ENCODE measurements at regions not wholly inside any gene's neighbourhood (a gene's known extent, or its start where the extent isn't known, plus 50 kb on each side); places are given as distances from the start of the nearest gene placed in this dataset.
"Not testable (repeated sequence)": the region's sequence is repeated elsewhere in the genome, so short reads cannot be mapped to it uniquely, and the experiment has no call there.

DNA sequence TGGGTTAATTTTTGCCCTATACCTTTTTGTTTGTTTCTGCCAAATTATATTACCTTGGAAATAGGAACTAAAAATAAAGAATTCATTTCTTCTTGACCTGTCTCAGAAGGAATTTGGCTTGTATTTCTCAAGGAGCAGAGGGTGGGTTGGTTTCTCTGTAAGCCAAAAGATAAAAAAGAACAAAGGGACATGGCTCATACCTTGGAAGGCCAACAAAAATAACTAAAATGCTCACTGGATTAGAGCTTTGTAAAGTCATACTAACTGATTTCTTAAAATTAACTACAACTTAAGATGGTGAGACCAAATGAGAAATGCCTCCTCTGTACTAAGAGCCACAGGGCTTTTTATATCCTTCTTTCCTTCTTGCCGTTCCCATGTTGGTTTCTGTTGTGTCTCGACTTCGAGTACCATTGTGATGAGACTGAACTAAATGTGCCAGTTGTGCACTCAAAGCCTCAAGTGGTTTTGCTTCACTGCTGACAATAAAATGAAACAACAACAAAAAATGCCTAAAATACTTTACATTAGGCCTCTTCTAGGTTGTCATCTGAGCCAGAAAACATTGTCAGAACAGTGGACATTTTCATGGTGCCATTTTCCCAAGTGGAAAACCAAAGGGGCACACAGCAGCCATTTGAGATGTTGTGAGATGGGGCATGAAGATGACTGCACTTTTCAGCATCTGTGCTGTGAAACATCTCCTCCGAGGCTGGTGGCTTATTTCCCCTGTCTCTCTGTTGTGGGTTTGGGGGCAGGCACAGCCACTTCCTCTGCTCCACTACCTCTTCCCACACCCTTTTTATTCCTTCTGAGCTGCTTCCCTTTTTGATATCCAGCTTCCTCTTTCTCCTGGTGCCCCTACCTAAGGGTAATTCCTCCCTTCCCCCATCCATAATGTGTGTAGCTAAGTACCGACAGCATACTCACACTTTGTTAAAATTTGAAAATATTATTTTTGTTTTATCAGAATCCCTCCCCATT is 51.8 kb upstream of the AGR3 start:
- DNase-seq: no peak

DNA sequence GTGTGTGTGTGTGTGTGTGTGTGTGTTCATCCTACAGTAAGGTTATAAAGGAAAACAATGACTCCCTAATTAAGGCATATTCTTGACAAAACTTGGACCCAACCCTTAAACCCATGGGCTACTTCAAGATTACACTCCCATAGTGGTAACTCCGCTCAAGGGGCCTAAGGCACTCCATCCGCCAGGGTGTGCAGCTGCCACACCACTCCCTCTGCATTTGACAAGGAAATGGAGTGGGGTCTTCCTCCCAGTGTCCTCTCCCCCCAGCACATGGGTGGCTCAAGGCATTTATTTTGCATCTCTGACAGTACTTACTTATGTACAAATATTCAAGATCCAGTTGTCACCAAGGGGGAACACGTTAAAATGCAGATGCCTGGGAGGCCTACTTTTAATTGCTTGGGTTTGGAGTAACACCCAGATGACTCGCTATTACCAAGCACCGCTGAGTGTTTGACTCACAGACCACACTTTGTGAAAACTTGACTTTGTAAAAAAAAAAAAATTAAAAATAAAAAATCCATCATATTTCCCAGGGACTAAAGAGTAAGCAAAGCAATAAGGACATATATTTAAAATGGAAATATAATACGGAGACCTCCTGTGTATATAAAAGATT is 53.0 kb upstream of the AGR3 start:
- no peak for DNase-seq

DNA sequence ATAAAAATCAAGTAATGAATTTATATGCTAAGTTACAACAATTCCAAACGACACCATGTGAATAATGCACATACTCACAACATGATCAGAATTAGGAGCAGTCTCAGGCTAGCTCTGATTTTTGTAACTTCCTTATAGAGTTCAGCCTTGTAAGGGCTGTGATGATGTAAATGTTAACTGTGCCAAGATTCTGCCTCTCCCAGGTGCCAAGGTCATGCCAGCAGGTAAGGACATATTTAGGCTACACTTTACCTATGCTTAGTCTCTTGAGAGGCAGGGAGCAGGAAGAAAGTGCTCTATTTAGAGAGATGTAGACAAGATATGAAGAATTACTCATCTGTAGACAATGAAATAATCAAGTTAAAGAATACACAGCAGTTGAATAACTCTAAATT is 53.6 kb upstream of the AGR3 start:
- no peak for DNase-seq

DNA sequence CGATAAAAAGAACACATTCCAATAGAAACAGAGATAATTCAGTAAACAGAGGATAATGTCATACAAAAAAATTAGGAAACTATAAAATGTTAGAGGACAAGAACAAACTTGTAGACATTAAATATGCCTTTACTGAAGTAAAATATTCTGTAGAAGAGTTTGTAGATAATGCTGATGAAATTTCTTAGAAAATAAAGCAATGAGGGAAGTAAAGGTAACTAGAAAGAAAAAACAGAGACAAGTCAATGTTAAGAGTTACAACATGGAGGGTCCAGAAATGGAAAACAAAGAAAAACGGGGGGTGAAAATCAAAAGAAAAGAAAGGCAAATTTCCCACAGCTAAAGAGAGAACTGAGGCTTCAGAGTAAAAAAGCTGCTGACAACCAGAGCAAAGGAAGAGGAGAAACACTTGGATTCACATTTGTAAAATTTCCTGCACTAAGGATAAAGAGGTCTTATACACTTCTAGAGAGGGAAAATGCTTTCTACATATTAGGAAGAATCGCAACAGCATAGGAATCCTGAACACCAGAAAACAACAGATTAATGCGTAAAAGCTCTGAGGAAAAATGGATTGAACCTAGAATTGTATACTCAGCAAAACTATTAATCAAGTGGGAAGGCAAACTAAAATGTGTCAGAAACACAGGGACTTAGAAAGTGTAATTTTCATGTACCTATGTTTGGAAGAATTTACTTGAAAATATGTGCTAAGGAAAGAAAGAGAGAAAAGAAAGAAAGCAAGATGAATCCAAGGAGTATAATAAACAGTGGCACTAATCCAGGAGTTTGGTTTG is 55.0 kb upstream of the AGR3 start:
- no peak for DNase-seq

DNA sequence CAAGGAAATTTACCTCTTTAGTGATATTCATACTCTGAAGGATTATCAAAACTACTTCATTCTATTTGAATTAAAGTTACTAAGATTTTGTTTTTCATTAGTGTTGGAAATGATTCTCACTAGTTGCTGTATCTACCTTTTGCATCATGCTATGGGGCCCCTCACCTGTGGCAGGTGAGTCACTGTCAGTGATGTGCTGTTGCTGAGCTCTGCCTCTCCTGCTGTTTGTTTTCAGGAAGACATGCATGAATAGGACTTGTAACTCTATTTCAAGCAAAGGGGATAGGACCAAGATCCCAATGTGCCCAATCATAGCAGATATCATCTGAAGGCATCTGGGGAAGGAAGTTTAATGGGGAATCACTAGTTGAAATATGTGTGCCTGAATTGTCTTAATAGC is 57.4 kb upstream of the AGR3 start:
- DNase-seq: no peak

DNA sequence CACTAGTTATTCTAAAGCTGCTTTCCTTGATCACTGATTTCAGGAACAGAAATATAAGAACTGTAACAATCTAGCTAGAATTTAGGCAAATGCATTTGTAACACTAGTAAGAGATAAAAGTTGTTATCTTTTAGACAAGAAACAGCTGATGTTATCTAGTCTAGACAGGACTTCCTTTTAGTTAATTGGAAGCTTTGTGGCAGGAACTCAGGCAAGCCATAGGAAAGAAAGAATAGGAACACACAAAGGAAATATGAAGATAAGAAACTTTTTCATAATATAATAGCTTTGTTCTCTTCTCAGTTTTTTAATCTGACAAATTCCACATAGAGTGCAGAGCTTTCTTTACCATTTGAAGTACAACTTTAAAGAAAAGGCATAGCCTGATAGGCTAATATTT is 59.0 kb upstream of the AGR3 start:
- no peak for DNase-seq

DNA sequence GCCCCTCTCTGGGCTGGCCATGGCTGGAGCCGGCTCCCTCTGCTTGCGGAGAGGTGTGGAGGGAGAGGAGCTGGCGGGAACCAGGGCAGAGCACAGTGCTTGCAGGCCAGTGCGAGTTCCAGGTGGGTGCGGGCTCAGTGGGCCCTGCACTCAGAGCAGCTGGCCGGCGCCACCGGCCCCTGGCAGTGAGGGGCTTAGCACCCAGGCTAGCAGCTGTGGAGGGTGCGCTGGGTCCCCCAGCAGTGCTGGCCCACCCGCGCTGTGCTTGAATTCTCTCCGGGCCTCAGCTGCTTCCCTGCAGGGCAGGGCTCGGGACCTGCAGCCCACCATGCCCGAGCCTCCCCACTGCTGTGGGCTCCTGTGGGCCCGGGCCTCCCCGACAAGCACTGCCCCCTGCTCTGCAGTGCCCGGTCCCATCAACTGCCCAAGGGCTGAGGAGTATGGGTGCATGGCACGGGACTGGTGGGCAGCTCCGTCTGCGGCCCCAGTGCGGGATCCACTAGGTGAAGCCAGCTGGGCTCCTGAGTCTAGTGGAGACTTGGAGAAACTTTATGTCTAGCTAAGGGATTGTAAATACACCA is 61.2 kb upstream of the AGR3 start:
- no peak for DNase-seq

DNA sequence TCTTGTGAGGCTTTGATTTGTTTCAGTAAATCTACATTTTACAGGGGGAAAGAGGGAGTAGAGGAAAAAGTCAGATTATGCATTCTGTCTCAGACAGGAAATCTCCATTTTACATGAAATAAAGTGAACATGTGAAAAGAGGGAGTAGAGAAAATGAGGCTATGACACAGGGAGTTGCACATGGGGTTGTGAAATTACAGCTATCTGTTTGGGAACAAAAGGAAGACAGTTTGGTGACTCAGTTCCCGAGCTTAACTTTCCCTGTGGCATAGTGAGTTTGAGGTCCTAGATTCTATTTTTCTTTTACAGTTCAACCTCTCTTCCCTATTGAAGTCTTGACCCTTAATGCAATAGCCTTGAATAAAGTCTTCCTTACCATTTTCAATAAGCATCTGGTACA is 63.2 kb upstream of the AGR3 start:
- DNase-seq: no peak

DNA sequence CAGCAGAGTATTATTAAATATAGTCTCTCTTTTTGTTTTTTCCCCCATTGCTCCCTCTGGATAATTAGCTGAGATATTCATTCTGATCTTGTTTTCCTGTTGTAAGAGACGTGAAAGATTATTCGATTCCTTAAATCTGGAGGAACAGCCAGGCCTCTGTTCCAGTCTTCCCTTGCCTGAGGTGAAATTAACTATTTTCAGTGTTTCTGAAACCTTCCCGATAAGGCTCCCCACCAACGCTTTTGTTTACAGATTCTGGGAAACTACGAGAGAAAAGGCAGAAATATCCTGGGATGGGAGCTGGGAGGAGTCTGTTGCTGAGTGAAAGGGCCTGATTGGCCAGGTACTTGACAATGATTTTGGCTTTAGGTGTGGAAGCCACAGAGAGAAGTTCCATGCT is 63.6 kb upstream of the AGR3 start:
- no peak for DNase-seq

DNA sequence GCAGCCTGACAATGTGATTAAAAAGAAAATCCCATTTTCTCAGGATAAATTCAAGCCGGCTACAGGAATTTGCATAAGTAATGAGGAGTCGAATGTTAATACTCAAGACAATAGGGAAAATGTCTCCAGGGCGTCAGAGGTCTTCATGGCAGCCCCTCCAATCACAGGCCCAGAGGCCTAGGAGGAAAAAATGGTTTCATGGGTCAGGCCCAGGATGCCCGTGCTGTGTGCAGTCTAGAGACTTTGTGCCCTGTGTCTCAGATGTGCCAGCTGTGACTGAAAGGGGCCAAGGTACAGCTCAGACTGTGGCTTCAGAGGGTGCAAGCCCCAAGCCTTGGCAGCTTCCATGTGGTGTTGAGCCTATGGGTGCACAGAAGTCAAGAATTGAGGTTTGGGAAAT is 66.3 kb upstream of the AGR3 start:
- not testable (repeated sequence) for DNase-seq

DNA sequence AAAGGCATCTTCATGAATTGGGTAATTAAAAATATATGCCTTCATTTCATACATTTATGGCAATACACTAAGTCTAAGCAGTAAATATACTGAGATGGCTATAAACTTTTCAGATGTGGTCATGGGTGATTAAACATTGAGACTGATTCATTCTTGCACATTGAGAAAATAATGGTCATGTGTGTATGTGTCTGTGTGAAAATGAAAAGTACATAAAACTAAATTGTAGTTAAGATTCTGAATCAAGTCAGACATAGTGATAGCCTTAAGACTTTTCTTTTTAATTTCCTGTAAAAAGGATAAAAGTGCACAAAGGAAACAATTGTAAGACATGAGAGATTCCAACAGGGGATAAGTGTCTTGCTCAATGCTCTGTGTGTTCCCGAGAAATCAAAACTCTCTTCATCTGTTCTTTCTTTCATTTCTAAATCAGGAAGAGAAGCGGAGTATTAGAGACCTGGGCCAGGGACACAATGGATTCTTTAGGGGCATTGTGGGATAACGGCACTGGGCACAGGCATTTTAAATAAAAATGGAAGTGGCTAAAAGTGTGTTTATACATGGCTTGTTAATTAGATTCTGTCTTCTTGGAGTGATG is 69.8 kb upstream of the AGR3 start:
- no peak for DNase-seq

DNA sequence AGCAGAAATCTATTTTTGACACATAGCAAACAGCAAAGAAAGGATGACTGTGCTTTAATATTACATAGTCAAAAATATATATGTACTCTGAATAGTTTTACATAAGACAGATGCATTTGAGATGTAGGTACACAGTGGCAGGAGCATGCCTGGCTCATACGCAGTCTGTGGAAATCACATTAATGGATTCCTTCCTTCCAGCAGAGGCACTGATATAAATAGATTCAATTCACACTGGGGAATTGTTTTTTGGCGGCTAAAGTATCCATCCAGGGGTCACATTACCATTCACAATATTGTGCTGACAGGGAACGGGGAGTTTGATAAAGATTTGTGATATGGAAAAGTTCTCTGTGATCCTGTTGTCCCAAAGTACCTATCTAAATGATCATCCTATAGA is 72.5 kb upstream of the AGR3 start:
- no peak for DNase-seq

DNA sequence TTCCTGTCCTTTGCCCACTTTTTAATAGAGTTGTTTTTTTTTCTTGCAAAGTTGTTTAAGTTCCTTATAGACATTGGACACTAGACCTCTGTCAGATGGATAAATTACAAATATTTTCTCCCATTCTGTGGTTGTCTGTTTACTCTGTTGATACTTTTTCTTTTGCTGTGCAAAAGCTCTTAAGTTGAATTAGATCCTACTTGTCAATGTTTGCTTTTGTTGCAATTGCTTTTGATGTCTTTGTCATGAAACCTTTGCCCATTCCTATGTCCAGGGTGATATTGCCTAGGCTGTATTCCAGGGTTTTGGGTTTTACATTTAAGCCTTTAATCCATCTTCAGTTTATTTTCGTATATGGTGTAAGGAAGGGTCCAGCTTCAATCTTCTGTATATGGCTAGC is 76.9 kb upstream of the AGR3 start:
- no peak for DNase-seq

DNA sequence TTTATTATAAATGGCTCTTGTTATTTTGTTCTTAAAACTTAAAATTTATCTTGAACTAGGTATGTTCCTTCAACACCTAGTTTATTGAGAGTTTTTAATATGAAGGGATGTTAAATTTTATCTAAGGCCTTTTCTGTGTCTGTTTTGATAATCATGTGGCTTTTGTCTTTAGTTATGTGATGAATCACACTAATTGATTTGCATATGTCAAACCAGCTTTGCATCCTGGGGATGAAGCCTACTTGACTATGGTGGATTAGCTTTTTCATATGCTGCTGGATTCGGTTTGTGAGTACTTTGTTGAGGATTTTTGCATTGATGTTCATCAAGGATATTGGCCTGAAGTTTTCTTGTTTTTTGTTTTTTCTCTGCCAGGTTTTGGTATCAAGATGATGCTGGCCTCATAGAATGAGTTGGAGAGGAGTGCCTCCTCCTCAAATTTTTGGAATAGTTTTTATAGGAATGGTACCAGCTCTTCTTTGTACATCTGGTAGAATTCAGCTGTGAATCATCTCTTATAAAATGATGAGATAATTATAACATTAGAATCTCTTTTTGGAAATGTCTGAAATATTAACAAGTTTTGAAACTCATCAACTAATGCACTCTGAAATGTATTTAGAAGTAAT is 78.7 kb upstream of the AGR3 start:
- DNase-seq: no peak

DNA sequence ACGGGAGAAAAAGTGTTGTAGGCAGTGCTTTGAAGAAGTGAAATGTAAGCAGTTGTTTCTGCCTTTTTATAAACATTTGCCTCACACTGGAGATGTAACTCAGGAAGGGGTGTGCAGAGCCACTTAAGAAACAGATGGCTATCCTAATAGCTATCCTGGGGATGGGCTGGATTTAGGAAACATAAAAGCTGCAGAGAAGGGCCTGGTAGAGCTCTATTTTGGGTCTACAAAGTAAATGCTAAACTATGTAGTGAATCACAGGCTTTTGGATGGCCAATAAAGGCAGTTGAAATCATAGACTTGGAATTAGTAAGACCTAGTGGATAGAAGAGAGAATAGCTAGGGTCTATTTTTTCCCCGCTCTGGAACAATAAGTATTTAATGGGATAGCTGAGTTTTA is 79.9 kb upstream of the AGR3 start:
- no peak for DNase-seq

DNA sequence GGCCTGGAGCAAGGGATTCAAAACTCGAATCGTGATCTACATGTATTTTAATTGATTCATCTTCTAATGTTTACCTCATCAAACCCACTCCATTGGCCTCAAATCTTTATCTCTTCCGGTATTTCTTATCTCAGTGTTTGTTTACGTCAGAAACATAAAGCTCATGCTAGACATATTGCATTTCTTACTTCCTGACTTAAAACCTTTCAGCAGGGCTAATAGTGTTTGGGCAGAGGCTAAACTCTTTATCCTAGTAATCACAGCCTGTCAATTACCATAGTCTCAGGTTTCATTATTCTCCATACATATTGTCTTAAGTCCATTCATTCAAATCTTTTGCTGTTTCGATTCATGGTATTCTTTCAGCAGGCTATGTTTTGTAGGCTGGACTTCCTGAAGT is 81.3 kb upstream of the AGR3 start:
- no peak for DNase-seq

DNA sequence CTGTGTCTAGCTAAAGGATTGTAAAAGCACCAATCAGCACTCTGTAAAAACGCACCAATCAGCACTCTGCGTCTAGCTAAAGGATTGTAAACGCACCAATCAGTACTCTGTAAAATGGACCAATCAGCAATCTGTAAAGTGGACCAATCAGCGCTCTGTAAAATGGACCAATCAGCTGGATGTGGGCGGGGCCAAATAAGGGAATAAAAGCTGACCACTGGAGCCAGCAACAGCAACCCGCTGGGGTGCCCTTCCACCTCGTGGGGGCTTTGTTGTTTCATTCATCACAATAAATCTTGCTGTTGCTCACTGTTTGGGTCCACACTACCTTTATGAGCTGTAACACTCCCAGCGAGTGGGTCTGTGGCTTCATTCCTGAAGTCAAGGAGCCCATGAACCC is 83.9 kb upstream of the AGR3 start:
- DNase-seq: not testable (repeated sequence)

DNA sequence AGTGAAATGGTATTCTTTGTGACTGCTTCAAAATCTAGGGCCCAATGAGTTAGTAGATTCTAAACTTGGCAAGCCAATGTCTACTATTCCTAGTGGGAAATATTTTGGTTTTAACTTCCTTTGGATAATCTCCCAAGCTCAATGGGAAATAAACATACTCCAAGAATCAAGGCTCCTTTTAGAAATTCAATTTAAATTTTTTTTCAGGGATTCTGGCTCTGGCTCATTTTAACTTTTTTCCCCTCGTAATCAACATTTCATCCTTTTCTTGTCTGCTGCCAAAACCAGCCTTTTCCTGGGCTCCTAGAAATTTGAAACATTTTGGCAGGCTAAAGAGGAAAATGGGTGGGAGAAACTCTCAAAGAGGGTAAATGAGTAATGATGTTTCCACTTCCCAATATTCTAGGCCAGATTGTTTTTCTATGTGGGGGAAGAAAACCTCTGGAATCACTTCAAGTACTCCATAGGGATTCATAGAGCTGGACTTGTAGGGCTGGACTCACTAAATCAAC is 85.6 kb upstream of the AGR3 start:
- DNase-seq: no peak

DNA sequence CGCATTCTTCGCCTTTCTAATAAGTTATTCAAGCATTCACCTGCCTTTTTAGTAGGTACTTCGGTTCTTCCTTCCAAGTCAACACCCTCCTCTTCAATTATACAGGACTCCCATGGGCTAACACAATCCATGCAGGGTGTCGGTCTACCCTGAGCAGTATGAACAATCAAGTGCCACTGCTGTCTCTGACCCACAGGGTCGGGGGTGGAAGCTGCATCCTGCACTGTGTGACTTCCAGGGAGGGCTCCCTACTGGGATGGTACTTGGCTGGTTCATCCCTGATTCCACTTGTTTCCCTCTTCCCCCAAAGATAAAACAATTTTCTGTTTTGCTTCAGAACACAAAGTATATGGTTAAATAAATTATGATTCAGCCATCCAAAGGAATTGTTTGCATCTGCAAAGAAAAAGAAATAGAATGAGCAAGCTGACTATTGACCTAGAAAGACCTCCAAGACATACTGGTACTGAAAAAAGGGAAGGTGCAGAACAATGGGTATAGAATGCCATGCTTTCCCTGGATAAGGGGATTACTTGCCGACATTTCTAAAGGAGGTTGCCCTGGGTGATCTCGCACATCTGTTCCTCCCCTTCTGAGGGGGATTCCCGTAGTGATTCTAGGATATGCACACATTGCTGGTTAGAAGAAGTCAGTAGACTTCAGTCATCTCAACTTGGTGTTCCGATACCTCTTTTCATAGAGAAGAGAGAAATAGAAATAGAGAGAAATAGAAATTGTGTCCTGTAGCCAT is 89.1 kb upstream of the AGR3 start:
- no peak for DNase-seq

DNA sequence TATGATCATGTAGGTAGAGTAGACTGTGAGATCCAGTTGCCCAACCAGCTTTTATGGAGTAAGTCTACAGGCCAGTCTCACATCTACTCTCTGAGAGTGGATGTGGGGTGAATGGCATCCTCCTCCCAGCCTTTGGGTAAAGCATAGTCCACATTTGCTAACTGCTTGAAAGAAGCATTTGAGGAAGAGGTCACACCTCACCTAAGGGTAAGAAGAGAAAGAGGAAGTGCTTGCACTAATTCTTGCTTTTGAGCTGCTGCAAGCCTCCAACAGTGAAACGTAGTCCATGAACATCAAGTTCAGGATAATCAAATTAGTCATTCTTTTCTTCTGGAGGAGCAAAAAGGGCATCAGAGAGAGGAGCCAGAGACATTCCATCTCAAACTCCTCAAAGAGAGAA is 93.9 kb upstream of the AGR3 start:
- no peak for DNase-seq
